ENCODE measurements at regions not wholly inside any gene's neighbourhood (a gene's known extent, or its start where the extent isn't known, plus 50 kb on each side); places are given as distances from the start of the nearest gene placed in this dataset.

GRCh38 chr5:3786891-3787430 is 191.3 kb downstream of the IRX1 start:
- ChIA-PET POLR2A (no interaction called here), CTCF (no interaction called here)
- DNase-seq (ENCODE audit: low read depth, low spot score): no peak
- TF ChIP-seq CTCF (IDR thresholded peaks at IDR 0.05; ENCODE audit: insufficient read depth, low read length, missing control alignments): no peak
- no peak overlapping the region for H3K4me3 ChIP-seq (ENCODE audit: low read depth, low read length)

GRCh38 chr5:3787604-3788003 is 192.0 kb downstream of the IRX1 start:
- ChIA-PET POLR2A (no interaction called here), CTCF (no interaction called here)
- no peak for DNase-seq (ENCODE audit: low read depth, low spot score)
- TF ChIP-seq CTCF (IDR thresholded peaks at IDR 0.05; ENCODE audit: insufficient read depth, low read length, missing control alignments): no peak
- no peak overlapping the region for H3K4me3 ChIP-seq (ENCODE audit: low read depth, low read length)

- no peak for DNase-seq (ENCODE audit: low read depth, low spot score)
- no peak for TF ChIP-seq CTCF (IDR thresholded peaks at IDR 0.05; ENCODE audit: insufficient read depth, low read length, missing control alignments)
- ChIA-PET CTCF (no interaction called here), POLR2A (no interaction called here)
- no peak overlapping the region for H3K4me3 ChIP-seq (ENCODE audit: low read depth, low read length)
These were observed 194.0 kb downstream of the IRX1 start for GRCh38 chr5:3789519-3790193.

GRCh38 chr5:3793162-3793561 is 197.5 kb downstream of the IRX1 start:
- no peak for DNase-seq (ENCODE audit: low read depth, low spot score)
- ChIA-PET CTCF (no interaction called here), POLR2A (no interaction called here)
- no peak for TF ChIP-seq CTCF (IDR thresholded peaks at IDR 0.05; ENCODE audit: insufficient read depth, low read length, missing control alignments)
- no peak overlapping the region for H3K4me3 ChIP-seq (ENCODE audit: low read depth, low read length)

GRCh38 chr5:3794611-3795010 is 199.0 kb downstream of the IRX1 start:
- no peak overlapping the region for H3K4me3 ChIP-seq (ENCODE audit: low read depth, low read length)
- TF ChIP-seq CTCF (IDR thresholded peaks at IDR 0.05; ENCODE audit: insufficient read depth, low read length, missing control alignments): no peak
- ChIA-PET POLR2A (no interaction called here), CTCF (no interaction called here)
- no peak for DNase-seq (ENCODE audit: low read depth, low spot score)

GRCh38 chr5:3796736-3797135 is 201.1 kb downstream of the IRX1 start:
- no peak overlapping the region for H3K4me3 ChIP-seq (ENCODE audit: low read depth, low read length)
- ChIA-PET CTCF (no interaction called here), POLR2A (no interaction called here)
- no peak for DNase-seq (ENCODE audit: low read depth, low spot score)
- TF ChIP-seq CTCF (IDR thresholded peaks at IDR 0.05; ENCODE audit: insufficient read depth, low read length, missing control alignments): no peak
